SK-N-SH (cell line): ENCODE measurements at regions not wholly inside any gene's neighbourhood (a gene's known extent, or its start where the extent isn't known, plus 50 kb on each side); places are given as distances from the start of the nearest gene placed in this dataset.

ENCODE experiments used
- EP300 ChIP-seq, 2 experiments: IDR thresholded peaks; 2 replicates each; pipeline versions ENCODE4 v1.4.0 to v1.6.1; 2012; ENCODE audit warnings: borderline replicate concordance in 1 of 2, low read depth in 1 of 2, low read length in 1 of 2
- NRF1 ChIP-seq: IDR thresholded peaks from 2 replicates; pipeline ENCODE4 v1.6.1; 2012; ENCODE audit warnings: low read depth, mild to moderate bottlenecking, low read length
- POLR2AphosphoS5 ChIP-seq: IDR thresholded peaks from 2 replicates; pipeline ENCODE4 v1.6.1; 2012; ENCODE audit warnings: low read depth, low read length
- RCOR1 ChIP-seq: fragments of 150-350 bp; IDR thresholded peaks from 2 replicates; pipeline ENCODE4 v1.6.1; 2017; ENCODE audit warnings: antibody characterized with exemption, low read length
- RXRA ChIP-seq: IDR thresholded peaks from 2 replicates; pipeline ENCODE4 v1.4.0; 2012; ENCODE audit warnings: low read depth, mild to moderate bottlenecking, borderline replicate concordance
- USF1 ChIP-seq: IDR thresholded peaks from 2 replicates; pipeline ENCODE4 v1.4.0; 2012; ENCODE audit warnings: low read depth, borderline replicate concordance
- YY1 ChIP-seq: IDR thresholded peaks from 2 replicates; pipeline ENCODE4 v1.4.0; 2012; ENCODE audit warnings: low read depth, mild to moderate bottlenecking
- TF ChIP-seq, protein P1 (sequence below): fragments of 200-600 bp; sonication (generic); IDR thresholded peaks from 2 replicates; pipeline ENCODE4 v1.6.1; 2017; ENCODE audit warnings: antibody characterized with exemption, mild to moderate bottlenecking, moderate library complexity
- TF ChIP-seq, protein P2 (sequence below): IDR thresholded peaks from 2 replicates; pipeline ENCODE4 v1.4.0; 2012; ENCODE audit warnings: low read depth

GRCh38 chr2:236366049-236366387 is 101.8 kb upstream of the ASB18 start:
- TF ChIP-seq POLR2AphosphoS5: no peak
- TF ChIP-seq, protein P1, sequence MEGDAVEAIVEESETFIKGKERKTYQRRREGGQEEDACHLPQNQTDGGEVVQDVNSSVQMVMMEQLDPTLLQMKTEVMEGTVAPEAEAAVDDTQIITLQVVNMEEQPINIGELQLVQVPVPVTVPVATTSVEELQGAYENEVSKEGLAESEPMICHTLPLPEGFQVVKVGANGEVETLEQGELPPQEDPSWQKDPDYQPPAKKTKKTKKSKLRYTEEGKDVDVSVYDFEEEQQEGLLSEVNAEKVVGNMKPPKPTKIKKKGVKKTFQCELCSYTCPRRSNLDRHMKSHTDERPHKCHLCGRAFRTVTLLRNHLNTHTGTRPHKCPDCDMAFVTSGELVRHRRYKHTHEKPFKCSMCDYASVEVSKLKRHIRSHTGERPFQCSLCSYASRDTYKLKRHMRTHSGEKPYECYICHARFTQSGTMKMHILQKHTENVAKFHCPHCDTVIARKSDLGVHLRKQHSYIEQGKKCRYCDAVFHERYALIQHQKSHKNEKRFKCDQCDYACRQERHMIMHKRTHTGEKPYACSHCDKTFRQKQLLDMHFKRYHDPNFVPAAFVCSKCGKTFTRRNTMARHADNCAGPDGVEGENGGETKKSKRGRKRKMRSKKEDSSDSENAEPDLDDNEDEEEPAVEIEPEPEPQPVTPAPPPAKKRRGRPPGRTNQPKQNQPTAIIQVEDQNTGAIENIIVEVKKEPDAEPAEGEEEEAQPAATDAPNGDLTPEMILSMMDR: no peak
- no peak for TF ChIP-seq NRF1
- TF ChIP-seq RXRA: no peak
- no peak for TF ChIP-seq YY1
- TF ChIP-seq, protein P2, sequence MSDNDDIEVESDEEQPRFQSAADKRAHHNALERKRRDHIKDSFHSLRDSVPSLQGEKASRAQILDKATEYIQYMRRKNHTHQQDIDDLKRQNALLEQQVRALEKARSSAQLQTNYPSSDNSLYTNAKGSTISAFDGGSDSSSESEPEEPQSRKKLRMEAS: no peak
- TF ChIP-seq USF1: no peak
- no peak for TF ChIP-seq RCOR1
- TF ChIP-seq EP300 (IDR thresholded peaks at IDR 0.05; ENCODE audit: borderline replicate concordance in 1 of 2, low read depth in 1 of 2, low read length in 1 of 2): no peak
